ELF-1 (cell line): ENCODE measurements at regions not wholly inside any gene's neighbourhood (a gene's known extent, or its start where the extent isn't known, plus 50 kb on each side); places are given as distances from the start of the nearest gene placed in this dataset.
"Not testable (repeated sequence)": the region's sequence is repeated elsewhere in the genome, so short reads cannot be mapped to it uniquely, and the experiment has no call there.

Experiments used
- DNase-seq: peaks from one replicate; pipeline ENCODE4 v3.0.0-alpha.2; 2016; ENCODE audit warnings: low read depth, low spot score

GRCh38 chr6:170738263-170738662 is 153.8 kb upstream of the PDCD2 start:
- DNase-seq: not testable (repeated sequence)

GRCh38 chr6:170736339-170736738 is 151.9 kb upstream of the PDCD2 start:
- DNase-seq: not testable (repeated sequence)

- DNase-seq: not testable (repeated sequence)
Observed at GRCh38 chr6:170717082-170717481, 132.6 kb upstream of the PDCD2 start.

GRCh38 chr6:170712702-170713101 is 128.3 kb upstream of the PDCD2 start:
- peak; percentile 6 for DNase-seq

- not testable (repeated sequence) for DNase-seq
Observed at GRCh38 chr6:170700178-170700577, 115.7 kb upstream of the PDCD2 start.
